Loucy (cell line): ENCODE measurements at regions not wholly inside any gene's neighbourhood (a gene's known extent, or its start where the extent isn't known, plus 50 kb on each side); places are given as distances from the start of the nearest gene placed in this dataset.

Experiments used
- H2AFZ ChIP-seq: fragments of 200-600 bp; sonication (generic); 2 replicates; pipeline ENCODE4 v1.6.0; 2016; ENCODE audit warnings: antibody characterized with exemption, mild to moderate bottlenecking, low read length, moderate library complexity
- H3F3A ChIP-seq: fragments of 200-600 bp; 2 replicates; pipeline ENCODE4 v1.6.0; 2016; ENCODE audit warnings: antibody characterized with exemption, low read depth, mild to moderate bottlenecking
- H3K27me3 ChIP-seq: fragments of 200-600 bp; sonication (generic); 2 replicates; pipeline ENCODE4 v1.6.1; 2014; ENCODE audit warnings: low read length, mild to moderate bottlenecking; ENCODE audit not compliant: insufficient read depth, poor library complexity, severe bottlenecking
- H3K36me3 ChIP-seq: fragments of 200-600 bp; sonication (generic); 2 replicates; pipeline ENCODE4 v1.6.1; 2016; ENCODE audit warnings: low read length; ENCODE audit not compliant: insufficient read depth
- H3K4me1 ChIP-seq: fragments of 200-600 bp; sonication (generic); 2 replicates; pipeline ENCODE4 v1.5.1; 2014; ENCODE audit warnings: low read length, mild to moderate bottlenecking; ENCODE audit not compliant: insufficient read depth, poor library complexity, severe bottlenecking
- H3K4me2 ChIP-seq: fragments of 200-600 bp; sonication (generic); 2 replicates; pipeline ENCODE4 v1.6.0; 2014; ENCODE audit warnings: antibody characterized with exemption, low read length, low read depth, mild to moderate bottlenecking; ENCODE audit not compliant: poor library complexity, severe bottlenecking
- H3K4me3 ChIP-seq: fragments of 200-600 bp; sonication (generic); 2 replicates; pipeline ENCODE4 v1.5.1; 2014; ENCODE audit warnings: low read length, mild to moderate bottlenecking, mixed read lengths; ENCODE audit not compliant: poor library complexity, severe bottlenecking
- H3K79me2 ChIP-seq: fragments of 200-600 bp; sonication (generic); 2 replicates; pipeline ENCODE4 v1.6.1; 2014; ENCODE audit warnings: low read length; ENCODE audit not compliant: insufficient read depth
- H3K9ac ChIP-seq: fragments of 200-600 bp; sonication (generic); 2 replicates; pipeline ENCODE4 v1.6.0; 2014; ENCODE audit warnings: mild to moderate bottlenecking, low read depth, low read length, moderate library complexity; ENCODE audit not compliant: poor library complexity, severe bottlenecking
- H3K9me2 ChIP-seq: fragments of 200-600 bp; sonication (generic); replicated peaks from 2 replicates; pipeline ENCODE4 v1.6.1; 2016; ENCODE audit warnings: low read depth, low read length, mixed read lengths
- H3K9me3 ChIP-seq: fragments of 200-600 bp; sonication (generic); 2 replicates; pipeline ENCODE4 v1.6.1; 2014; ENCODE audit warnings: mild to moderate bottlenecking, antibody characterized with exemption, low read length, low read depth; ENCODE audit not compliant: insufficient read depth
- H4K20me1 ChIP-seq: fragments of 200-600 bp; sonication (generic); 2 replicates; pipeline ENCODE4 v1.6.0; 2014; ENCODE audit warnings: antibody characterized with exemption, low read length, mild to moderate bottlenecking; ENCODE audit not compliant: insufficient read depth, poor library complexity, severe bottlenecking
- EZH2phosphoT487 ChIP-seq: fragments of 200-600 bp; IDR thresholded peaks from 2 replicates; pipeline ENCODE4 v1.6.1; 2018; ENCODE audit warnings: antibody characterized with exemption, mild to moderate bottlenecking, moderate library complexity, borderline replicate concordance
- TF ChIP-seq, protein P1 (sequence below): fragments of 200-600 bp; sonication (generic); conservative IDR thresholded peaks from 2 replicates; pipeline ENCODE4 v1.5.1; 2014; ENCODE audit warnings: mild to moderate bottlenecking, antibody characterized with exemption, low read length

GRCh38 chr2:147501968-147502367 lies 342.9 kb upstream of the ACVR2A start:
- no peak for TF ChIP-seq EZH2phosphoT487
- TF ChIP-seq, protein P1, sequence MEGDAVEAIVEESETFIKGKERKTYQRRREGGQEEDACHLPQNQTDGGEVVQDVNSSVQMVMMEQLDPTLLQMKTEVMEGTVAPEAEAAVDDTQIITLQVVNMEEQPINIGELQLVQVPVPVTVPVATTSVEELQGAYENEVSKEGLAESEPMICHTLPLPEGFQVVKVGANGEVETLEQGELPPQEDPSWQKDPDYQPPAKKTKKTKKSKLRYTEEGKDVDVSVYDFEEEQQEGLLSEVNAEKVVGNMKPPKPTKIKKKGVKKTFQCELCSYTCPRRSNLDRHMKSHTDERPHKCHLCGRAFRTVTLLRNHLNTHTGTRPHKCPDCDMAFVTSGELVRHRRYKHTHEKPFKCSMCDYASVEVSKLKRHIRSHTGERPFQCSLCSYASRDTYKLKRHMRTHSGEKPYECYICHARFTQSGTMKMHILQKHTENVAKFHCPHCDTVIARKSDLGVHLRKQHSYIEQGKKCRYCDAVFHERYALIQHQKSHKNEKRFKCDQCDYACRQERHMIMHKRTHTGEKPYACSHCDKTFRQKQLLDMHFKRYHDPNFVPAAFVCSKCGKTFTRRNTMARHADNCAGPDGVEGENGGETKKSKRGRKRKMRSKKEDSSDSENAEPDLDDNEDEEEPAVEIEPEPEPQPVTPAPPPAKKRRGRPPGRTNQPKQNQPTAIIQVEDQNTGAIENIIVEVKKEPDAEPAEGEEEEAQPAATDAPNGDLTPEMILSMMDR, result no peak
- Histone ChIP-seq H4K20me1 (no peaks in the 10 kb centered on the region), H3K4me1 (no peaks in the 10 kb centered on the region), H3F3A (no peaks in the 10 kb centered on the region), H3K9ac (no peak overlapping the region), H2AFZ (no peak overlapping the region), H3K4me3 (no peak overlapping the region), H3K79me2 (no peaks in the 10 kb centered on the region), H3K27me3 (no peaks in the 10 kb centered on the region), H3K4me2 (no peak overlapping the region), H3K9me2 (no peaks in the 10 kb centered on the region), H3K9me3 (no peaks in the 10 kb centered on the region), H3K36me3 (no peaks in the 10 kb centered on the region)

DNA sequence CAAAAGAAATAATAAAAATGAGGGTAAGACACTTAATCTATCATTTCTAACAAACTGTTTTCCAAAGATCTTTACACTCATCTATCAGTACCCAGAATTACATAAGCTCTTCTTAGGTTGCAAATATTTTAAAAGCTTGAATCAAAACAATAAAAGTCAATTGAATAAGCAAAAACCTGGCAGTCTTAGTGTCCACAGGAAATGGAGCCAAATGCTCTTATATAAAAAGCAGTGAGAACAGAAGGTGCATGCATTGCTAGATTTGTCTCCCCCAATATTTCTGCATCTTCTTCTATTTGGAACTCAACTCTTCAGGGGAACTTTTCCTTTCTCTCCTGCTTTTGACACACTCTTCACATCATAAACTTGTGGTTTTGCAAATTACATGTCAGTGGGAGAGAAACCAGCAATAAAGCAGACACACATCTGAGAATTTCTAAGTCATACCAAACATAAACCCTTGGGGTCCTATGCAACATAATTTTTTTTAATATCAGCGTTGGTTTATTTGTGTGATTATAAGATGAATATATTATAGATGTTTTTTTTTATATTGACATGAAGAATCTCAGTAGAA lies 343.9 kb upstream of the ACVR2A start:
- Histone ChIP-seq H3K4me3 (no peak overlapping the region), H3K9me3 (no peaks in the 10 kb centered on the region), H3K79me2 (no peaks in the 10 kb centered on the region), H2AFZ (no peak overlapping the region), H3F3A (no peaks in the 10 kb centered on the region), H3K9me2 (no peaks in the 10 kb centered on the region), H4K20me1 (no peaks in the 10 kb centered on the region), H3K4me2 (no peak overlapping the region), H3K9ac (no peak overlapping the region), H3K27me3 (no peaks in the 10 kb centered on the region), H3K36me3 (no peaks in the 10 kb centered on the region), H3K4me1 (no peaks in the 10 kb centered on the region)
- TF ChIP-seq, protein P1, result no peak
- no peak for TF ChIP-seq EZH2phosphoT487

GRCh38 chr2:147500229-147500628 lies 344.6 kb upstream of the ACVR2A start:
- H3K27me3 ChIP-seq, result no peaks in the 10 kb centered on the region
- no peak overlapping the region for H2AFZ ChIP-seq
- no peaks in the 10 kb centered on the region for H3K79me2 ChIP-seq
- no peaks in the 10 kb centered on the region for H3K9me3 ChIP-seq
- no peaks in the 10 kb centered on the region for H4K20me1 ChIP-seq
- H3K4me1 ChIP-seq, result no peaks in the 10 kb centered on the region
- H3K9ac ChIP-seq, result no peak overlapping the region
- no peak for TF ChIP-seq EZH2phosphoT487
- TF ChIP-seq, protein P1, result no peak
- no peak overlapping the region for H3K4me3 ChIP-seq
- H3K4me2 ChIP-seq, result no peak overlapping the region
- no peaks in the 10 kb centered on the region for H3K9me2 ChIP-seq
- no peaks in the 10 kb centered on the region for H3K36me3 ChIP-seq
- no peaks in the 10 kb centered on the region for H3F3A ChIP-seq
